Gastrocnemius medialis (tissue), 4 donors: ENCODE measurements at regions not wholly inside any gene's neighbourhood (a gene's known extent, or its start where the extent isn't known, plus 50 kb on each side); places are given as distances from the start of the nearest gene placed in this dataset.

ENCODE experiments used
- ATAC-seq, 2 donors: fragments of 150-250 bp; one replicate each; pipeline ENCODE4 v1.9.1; 2016
- DNase-seq, 2 donors: peaks; one replicate each; pipeline ENCODE4 v3.0.0-alpha.2; 2019
- H3K27ac ChIP-seq, 4 donors: fragments of 200-600 bp; sonication (generic); 1 replicate in 1 of 4; 2 replicates in 3 of 4; pipeline ENCODE4 v1.5.1; 2016 to 2018; ENCODE audit warnings: mild to moderate bottlenecking in 2 of 4, moderate library complexity in 1 of 4
- H3K27me3 ChIP-seq, 3 donors: fragments of 200-600 bp; sonication (generic) in 2 of 3; 1 replicate in 1 of 3; 2 replicates in 2 of 3; pipeline versions ENCODE4 v1.5.1 to v1.6.0; 2016 to 2019; ENCODE audit warnings: mild to moderate bottlenecking in 1 of 3, moderate library complexity in 1 of 3
- H3K36me3 ChIP-seq, 2 donors: fragments of 200-600 bp; sonication (generic) in 1 of 2; one replicate each; pipeline ENCODE4 v1.5.1; 2017 to 2018
- H3K4me1 ChIP-seq, 2 donors: fragments of 200-600 bp; sonication (generic) in 1 of 2; one replicate each; pipeline ENCODE4 v1.5.1; 2016 to 2017; ENCODE audit warnings: mild to moderate bottlenecking in 2 of 2
- H3K4me3 ChIP-seq, 4 donors: fragments of 200-600 bp; sonication (generic) in 3 of 4; 1 replicate in 1 of 4; 2 replicates in 3 of 4; pipeline ENCODE4 v1.5.1; 2016 to 2019; ENCODE audit warnings: mild to moderate bottlenecking in 2 of 4
- H3K9me3 ChIP-seq, 3 donors: fragments of 200-600 bp; sonication (generic) in 2 of 3; 1 replicate in 1 of 3; 2 replicates in 2 of 3; pipeline ENCODE4 v1.5.1; 2016 to 2019
- CTCF ChIP-seq, 5 experiments: fragments of 450-650 bp in 3 of 5; fragments of 200-600 bp in 2 of 5; sonication (generic) in 2 of 5; IDR thresholded peaks in 4 of 5; conservative IDR thresholded peaks in 1 of 5; 1 replicate in 4 of 5; 2 replicates in 1 of 5; pipeline ENCODE4 v1.5.1; 2016 to 2019; ENCODE audit warnings: antibody characterized with exemption in 5 of 5, mild to moderate bottlenecking in 3 of 5, moderate library complexity in 3 of 5
- POLR2A ChIP-seq, 2 donors: fragments of 450-650 bp; IDR thresholded peaks; one replicate each; pipeline ENCODE4 v1.6.1; 2017; ENCODE audit warnings: antibody characterized with exemption in 2 of 2, mild to moderate bottlenecking in 2 of 2, moderate library complexity in 2 of 2
- in situ Hi-C, 4 donors: fragments of 200-750 bp; cut with MboI; loops; one replicate each; pipeline versions ENCODE4 v1.15.0 to v1.8.0; 2017; ENCODE audit warnings: low sequenced_read_pairs in 4 of 4
- intact Hi-C: fragments of 100-400 bp; cut with DNase I; formaldehyde crosslinking; loops from one replicate; pipeline ENCODE4 v1.15.1; 2023; ENCODE audit warnings: low total_unique reads

DNA sequence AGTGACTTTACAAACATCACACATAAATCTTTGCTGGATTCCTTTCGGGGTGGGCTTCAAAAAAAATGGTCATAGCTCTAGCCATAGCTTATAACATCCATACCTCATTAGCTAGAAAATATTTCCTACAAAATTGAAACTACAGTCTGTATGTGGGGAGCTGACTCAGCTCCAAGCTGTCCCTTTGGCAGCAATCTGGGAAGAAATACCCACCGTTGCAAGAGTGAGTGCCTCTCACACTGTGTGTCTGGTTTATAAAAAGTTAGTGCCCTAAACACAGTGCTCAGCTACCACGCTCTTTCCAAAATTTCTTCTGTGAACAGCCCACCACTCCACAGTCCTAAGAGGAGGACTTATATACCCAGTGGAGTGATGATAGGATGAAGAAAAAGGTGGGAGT, 170.1 kb downstream of the RBM43 start:
- H3K4me1 ChIP-seq, result no peaks in the 10 kb centered on the region
- DNase-seq (no peak), ATAC-seq (no peak)
- in situ Hi-C loops, result no loop called here
- H3K4me3 ChIP-seq, result no peak overlapping the region
- H3K27me3 ChIP-seq, result no peaks in the 10 kb centered on the region
- TF ChIP-seq CTCF (IDR thresholded peaks at IDR 0.05 in 4 of 5, conservative IDR thresholded peaks at IDR 0.05 in 1 of 5) (no peak), POLR2A (IDR thresholded peaks at IDR 0.05) (no peak)
- intact Hi-C loops, result no loop called here
- no peaks in the 10 kb centered on the region for H3K36me3 ChIP-seq
- no peaks in the 10 kb centered on the region for H3K9me3 ChIP-seq
- H3K27ac ChIP-seq, result no peak overlapping the region

- H3K27ac ChIP-seq, result no peak overlapping the region
- H3K4me3 ChIP-seq, result no peak overlapping the region
- no peaks in the 10 kb centered on the region for H3K9me3 ChIP-seq
- ATAC-seq (no peak), DNase-seq (no peak)
- in situ Hi-C loops (no loop called here), intact Hi-C loops (no loop called here)
- H3K4me1 ChIP-seq, result no peaks in the 10 kb centered on the region
- no peaks in the 10 kb centered on the region for H3K36me3 ChIP-seq
- TF ChIP-seq POLR2A (IDR thresholded peaks at IDR 0.05) (no peak), CTCF (IDR thresholded peaks at IDR 0.05 in 4 of 5, conservative IDR thresholded peaks at IDR 0.05 in 1 of 5) (no peak)
- no peaks in the 10 kb centered on the region for H3K27me3 ChIP-seq
These were observed 174.3 kb downstream of the RBM43 start for GRCh38 chr2:151087377-151087776.

- Histone ChIP-seq H3K4me3 (no peak overlapping the region), H3K27me3 (no peaks in the 10 kb centered on the region), H3K36me3 (no peaks in the 10 kb centered on the region), H3K4me1 (no peaks in the 10 kb centered on the region), H3K9me3 (no peaks in the 10 kb centered on the region), H3K27ac (no peak overlapping the region)
- DNase-seq, result no peak
- TF ChIP-seq POLR2A (IDR thresholded peaks at IDR 0.05) (no peak), CTCF (IDR thresholded peaks at IDR 0.05 in 4 of 5, conservative IDR thresholded peaks at IDR 0.05 in 1 of 5) (no peak)
- no peak for ATAC-seq
- in situ Hi-C loops (no loop called here), intact Hi-C loops (no loop called here)
These were observed 176.5 kb downstream of the RBM43 start for GRCh38 chr2:151085181-151085611.

- Histone ChIP-seq H3K27ac (no peak overlapping the region), H3K4me1 (no peaks in the 10 kb centered on the region), H3K27me3 (no peaks in the 10 kb centered on the region), H3K36me3 (no peaks in the 10 kb centered on the region), H3K9me3 (no peaks in the 10 kb centered on the region), H3K4me3 (no peak overlapping the region)
- ATAC-seq (no peak), DNase-seq (no peak)
- TF ChIP-seq CTCF (IDR thresholded peaks at IDR 0.05 in 4 of 5, conservative IDR thresholded peaks at IDR 0.05 in 1 of 5), result no peak
- no peak for TF ChIP-seq POLR2A (IDR thresholded peaks at IDR 0.05)
- in situ Hi-C loops, result no loop called here
- intact Hi-C loops, result no loop called here
These were observed 177.5 kb downstream of the RBM43 start for GRCh38 chr2:151083856-151084795.
